ENCODE measurements at regions not wholly inside any gene's neighbourhood (a gene's known extent, or its start where the extent isn't known, plus 50 kb on each side); places are given as distances from the start of the nearest gene placed in this dataset.

DNA sequence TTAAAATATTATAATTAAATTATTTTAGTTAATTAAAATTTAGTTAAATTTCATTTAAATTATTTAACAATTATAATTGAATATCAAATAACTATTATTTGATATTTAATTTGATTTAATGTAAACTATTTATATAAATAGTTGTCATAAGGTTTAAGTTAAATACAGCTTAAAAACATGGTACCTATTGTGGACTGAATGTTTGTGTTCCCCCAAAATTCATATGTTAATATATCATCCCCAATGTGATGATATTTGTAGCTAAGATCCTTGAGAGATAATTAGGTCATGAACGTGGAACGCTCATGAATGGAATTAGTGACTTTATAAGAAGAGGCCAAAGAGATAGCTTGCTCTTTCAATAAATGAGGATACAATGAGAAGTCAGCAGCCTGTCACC is 505.7 kb upstream of the LRATD1 start:
- no peak for DNase-seq

DNA sequence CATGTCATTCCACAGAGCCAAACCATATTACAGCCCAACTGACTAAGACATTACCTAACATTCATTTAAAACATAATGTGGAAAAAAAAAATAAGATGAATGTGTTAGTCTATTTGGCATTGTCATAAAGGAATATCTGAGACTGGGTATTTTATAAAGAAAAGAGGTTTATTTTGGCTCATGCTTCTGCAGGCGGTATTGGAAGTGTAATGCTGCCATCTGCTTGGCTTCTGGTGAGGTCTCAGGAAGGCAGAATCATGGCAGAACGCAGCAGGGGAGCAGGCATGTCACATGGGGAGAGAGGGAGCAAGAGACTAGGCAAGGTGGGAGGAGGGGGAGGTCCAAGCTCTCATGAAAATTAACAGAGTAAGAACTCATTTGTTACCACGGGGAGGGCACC is 504.8 kb upstream of the LRATD1 start:
- DNase-seq, result no peak

DNA sequence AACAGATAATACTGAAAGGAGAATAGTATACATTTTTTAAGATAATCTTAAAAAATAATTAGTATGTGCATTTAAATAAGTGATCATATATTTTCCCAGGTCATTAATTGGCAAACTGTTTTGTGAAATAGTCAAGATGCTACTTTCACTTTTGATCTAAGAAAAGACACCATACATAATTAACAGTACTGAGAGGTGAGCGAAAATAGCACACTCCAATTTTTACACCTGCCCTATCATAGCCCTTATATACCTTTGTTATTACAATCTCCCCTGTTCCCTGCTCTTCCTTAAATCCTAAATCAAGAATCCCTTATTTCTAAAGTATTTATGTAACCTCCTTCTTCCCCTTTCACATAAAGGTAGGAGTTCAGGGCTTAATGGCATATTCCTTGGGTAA is 500.1 kb upstream of the LRATD1 start:
- DNase-seq, result no peak

DNA sequence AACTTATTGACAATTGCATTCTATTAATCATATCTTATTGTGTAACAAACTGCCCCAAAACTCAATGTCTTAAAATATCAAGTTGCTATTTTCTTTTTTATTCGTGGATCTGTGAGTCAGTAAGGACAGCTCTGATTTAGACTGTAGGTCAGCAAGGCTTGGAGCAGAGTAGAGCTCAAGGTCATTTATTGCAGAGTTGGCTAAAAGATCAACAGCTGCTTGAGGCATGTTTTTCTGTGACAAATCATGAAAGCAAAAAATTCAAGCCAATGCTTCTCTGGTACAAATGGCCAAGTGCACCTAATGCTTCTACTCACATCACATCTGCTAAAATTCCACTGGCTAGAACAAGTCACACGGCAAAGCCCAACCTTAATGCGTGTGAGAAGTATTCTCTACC is 497.7 kb upstream of the LRATD1 start:
- no peak for DNase-seq

DNA sequence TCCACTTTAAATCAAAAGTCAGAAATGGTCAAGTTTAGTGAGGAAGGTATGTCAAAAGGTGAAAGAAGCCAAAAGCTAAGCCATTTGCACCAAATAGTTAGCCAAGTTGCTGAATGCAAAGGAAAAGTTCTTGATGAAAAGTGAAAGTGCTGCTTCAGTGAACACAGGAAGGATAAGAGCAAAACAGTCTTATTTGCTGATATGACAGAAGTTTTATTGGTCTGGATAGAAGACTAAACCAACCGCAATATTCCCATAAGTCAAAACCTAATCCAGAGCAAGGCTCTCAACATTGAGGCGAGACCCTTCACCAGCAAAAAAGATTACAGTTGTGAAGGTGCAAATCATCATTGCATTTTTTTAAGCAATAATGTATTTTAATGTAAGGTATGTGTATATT is 496.5 kb upstream of the LRATD1 start:
- DNase-seq, result no peak

DNA sequence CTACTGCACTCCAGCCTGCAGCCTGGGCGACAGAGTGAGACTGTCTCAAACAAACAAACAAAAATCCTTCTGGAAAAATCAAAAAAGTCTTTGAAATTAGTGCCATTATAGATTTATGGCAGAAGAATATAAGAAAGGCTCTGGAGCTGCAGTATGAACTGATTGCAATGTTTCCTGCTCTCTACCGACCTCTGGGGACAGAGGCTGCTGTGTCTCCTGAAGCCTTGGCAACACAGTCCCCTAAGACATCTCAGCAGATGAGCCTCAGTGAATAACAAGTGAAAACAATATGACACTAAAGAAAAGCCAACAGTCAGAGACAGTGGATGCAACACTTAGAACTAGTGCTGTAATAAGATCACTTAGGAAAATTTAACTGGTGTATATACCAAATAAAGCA is 494.9 kb upstream of the LRATD1 start:
- DNase-seq, result no peak

DNA sequence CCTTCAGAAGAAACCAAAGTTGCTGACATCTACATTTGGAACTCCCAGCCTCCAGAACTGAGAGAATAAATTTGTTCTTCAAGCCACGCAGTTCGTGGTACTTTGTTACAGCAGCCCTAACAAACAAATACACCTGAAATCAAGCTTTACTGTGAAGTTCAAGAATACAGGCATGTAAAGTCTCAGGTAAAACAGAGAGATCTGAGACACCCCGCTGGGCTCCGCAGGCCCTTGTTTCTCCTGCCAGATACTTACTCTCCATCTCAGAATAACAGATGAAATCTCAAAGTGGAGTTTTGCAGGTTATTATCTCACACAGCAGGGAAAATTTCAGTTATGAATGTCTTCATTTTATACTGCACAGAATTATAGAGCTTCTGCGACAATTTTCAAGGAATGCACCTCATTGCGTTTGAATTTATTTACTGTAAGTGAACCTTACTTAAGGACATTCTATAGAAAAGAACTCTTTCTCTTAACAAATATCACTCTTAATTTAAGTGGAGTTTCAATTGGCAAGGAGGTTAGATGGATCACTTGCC is 492.4 kb upstream of the LRATD1 start:
- DNase-seq, result no peak

DNA sequence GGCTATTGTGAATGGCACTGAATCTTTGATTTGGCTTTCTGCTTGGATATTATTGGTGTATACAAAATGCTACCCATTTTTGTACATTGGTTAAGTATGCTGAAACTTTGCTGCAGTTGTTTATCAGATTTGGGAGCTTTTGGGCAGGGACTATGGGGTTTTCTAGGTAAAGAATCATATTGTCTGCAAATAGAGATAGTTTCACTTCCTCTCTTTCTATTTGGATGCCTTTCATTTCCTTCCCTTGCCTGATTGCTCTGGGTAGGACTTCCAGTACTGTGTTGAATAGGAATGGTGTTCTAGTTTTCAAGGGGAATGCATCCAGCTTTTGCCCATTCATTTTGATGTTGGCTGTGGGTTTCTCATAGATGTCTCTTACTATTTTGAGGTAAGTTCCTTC is 489.1 kb upstream of the LRATD1 start:
- no peak for DNase-seq

DNA sequence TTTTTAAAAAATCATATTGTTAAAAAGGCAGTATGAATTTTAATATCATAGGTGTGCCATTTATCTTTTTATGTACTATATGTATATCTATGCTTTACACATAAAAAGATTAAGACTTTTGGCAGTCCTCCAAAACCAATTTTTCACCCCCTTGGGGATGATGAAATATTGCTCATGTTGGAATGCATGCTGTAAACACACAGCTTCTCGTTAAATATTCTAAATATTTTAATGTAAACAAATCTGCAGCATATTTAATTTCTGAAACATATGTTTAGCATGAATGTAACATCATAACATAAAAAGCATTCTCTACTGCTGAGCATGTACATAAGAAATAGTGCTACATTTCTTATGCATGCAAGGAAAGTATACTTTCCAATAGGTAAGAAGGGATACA is 484.3 kb upstream of the LRATD1 start:
- no peak for DNase-seq

DNA sequence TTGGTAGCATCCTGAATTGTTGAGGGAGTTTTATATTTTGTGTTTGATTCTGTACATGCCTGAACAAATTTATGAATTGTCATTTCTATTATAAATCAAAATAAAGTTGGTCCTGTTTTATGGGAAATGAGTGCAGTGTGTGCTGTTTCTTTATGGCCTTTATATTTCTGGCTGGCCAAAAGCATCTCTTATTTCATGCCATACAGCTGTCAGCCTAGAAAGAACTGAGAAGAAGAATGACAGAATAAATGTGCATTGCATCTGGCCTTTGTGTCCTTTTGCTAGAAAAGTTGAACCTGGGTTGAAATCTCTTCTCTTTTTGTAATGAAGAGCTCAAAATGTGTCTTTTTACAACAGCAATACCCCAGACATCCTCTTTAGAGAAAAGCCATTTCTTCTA is 474.7 kb upstream of the LRATD1 start:
- DNase-seq, result no peak

DNA sequence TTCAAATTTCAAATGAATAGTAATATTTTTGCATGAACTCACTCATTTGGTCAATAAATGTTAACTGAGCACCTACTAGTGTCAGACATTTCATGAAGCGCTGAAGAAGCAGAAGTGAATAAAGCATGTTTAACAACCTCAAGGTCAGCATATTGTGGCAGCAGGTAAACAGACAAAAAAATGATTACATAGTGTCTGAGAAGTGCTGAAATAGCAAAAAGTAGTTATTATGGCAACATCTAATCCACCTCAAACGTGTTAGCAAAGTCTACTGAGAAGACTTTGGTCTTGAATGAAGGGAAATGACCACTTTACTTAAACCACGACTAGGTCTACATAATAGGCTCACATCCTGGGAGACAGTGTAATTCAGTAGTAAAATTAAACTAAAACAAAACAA is 452.2 kb upstream of the LRATD1 start:
- DNase-seq, result no peak

DNA sequence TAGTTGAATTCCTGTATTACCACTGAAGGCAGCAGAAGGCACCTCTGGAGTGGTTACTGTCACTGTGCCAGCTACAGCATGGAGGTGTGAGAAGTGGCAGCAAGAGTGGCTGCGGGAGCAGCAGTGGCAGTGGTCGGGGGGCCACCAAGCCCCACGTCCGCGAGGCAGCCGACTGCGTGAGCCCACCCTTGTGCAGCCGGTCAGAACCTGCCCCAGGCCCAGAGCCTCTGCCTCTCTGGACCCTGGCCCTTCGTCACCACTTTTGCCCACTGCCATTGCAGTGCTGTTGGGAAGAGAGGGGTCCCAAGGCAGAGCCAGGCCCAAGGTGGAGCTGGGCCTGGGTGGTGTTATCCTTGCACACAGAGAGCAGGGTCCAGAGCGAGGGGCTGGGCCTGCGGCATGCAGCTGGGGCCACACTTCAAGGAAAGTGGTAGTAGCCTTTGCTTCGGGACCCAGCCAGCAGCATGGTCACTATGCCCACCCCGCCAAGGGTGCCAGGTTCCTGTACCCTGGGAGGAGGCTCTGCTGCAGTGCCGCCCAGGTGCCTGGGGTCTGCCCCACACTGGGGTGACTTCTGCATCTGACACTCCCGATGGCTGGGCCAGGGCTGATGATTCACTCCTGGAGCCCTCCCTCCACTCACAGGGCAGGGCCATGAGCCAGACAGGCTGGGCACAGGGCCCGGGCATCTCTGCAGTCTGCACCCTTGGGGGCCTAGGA is 450.1 kb upstream of the LRATD1 start:
- DNase-seq, result no peak

DNA sequence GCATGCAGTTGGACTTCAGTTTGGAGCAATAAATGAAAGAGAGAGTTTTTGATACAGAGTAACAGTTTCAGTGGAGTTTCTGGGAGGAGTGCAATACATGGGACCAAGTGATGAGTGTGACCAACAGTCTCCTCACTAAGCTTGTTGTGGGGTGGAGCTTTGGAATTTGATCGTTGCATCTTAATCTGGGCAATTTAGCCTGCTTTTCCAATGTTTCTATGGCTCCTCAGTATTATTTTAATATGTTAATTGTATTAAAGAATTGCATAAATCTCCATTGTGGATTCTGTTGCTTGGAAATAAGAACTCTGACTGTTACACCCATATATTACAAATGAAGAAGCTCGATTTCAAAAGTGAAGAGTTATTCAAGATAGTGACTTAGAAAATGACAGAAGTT is 446.6 kb upstream of the LRATD1 start:
- no peak for DNase-seq

DNA sequence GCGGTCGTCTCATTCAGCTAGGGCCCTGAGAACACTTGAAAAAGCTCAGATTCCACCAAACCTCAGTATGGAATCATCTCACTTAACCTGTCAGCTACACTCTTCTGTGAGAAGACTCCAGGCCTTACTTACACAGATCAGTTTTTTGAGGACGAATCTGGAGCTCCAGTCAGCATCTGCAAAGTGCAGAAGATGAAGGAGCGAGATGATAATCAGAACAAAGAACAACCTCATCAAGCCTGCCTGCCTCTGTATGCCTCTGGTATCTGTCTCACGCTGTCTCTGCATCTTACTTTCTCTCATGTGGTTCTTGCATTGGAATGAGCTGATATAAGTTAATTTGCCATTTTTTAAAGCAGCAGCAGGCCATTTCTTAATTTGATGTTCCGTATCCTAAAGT is 444.1 kb upstream of the LRATD1 start:
- no peak for DNase-seq

DNA sequence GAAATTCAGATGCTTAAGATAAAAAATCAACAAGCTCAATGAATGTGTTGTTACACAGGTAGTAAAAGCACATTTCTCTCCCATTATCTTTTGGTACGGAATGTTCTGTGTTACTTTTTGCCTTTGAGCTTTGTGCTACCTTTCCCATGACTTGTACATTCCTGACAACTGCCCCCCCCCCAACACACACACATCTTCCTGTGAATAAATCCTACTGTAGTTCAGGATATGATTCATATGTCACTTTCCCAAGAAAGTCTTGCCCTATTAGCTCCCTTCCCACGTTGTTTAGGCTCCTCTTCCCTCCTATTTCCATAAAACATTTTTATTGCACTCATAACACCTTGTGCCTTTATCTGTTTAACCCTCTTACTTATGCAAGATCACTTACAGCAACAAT is 442.6 kb upstream of the LRATD1 start:
- no peak for DNase-seq

DNA sequence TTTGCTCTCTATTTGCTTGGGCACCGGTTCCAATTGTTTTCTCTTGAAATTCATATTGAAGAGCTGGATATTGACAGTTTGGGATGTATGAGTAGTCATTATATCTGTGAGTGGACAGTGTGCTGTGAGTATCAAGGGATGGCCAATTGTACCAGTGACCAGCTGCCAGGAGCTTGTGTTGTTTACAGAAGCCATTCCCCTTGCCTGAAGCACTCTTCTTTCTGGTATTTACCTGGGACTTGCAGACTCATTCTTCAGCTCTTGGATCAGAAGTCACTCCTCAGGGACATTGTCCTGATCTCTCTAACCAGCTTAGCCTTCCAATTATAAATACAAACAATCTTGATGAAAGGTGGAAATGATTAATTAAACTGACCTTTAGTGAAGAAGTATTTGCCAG is 438.3 kb upstream of the LRATD1 start:
- DNase-seq, result no peak

DNA sequence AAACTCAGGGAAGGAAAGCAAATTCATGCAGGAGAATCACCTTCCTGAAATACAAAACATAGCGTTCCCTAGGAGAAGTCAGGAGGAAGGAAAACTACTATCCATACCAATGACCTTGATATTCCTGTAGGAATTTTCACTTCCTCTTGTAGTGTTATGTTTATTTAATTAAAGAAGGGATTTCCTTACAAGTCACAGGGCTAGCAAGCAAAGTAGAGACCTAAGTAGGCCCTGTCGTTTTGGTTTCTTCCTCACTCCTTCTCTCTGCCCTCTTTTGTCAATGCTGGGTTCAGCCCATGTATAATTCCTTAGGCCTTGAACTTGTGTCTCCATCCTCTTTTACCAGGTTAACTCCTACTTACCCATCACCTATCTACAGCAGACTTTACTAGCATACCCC is 435.2 kb upstream of the LRATD1 start:
- no peak for DNase-seq

DNA sequence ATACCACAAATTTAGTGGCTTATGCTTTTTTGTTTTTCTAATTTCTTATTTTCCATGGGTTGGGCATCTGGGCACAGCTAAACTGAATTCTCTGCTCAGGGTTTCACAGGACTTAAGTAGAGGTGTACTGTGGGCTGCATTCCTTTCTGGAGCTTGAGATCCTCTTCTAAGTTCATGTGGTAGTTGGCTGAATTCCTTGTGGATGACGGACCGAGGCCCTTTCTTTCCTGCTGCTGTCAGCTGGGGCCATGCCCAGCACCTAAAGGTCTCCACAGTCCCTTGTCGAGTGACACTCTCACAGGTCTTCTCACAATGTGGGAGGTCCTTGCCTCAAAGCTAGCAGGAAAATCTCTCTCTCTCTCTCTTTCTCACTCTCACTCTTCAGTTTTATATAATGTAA is 433.5 kb upstream of the LRATD1 start:
- DNase-seq, result no peak

DNA sequence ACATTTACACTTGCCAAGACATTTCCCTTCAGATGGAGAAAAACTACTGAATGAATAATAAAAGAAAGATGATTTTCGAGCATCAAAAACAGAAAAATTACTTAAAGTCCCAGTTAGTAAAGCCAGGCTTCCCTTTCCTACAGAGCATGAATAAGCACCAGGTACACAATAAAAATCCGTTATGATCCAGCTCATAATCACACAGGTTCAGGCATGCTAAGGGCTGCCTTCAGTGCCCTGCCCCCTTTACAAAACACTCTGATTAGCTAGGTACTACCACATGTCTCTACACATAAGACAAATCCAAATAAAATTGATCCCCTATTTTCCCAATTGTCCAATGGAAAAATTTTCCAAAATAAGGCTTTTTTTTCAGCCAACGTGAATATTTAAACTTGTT is 413.2 kb upstream of the LRATD1 start:
- no peak for DNase-seq

DNA sequence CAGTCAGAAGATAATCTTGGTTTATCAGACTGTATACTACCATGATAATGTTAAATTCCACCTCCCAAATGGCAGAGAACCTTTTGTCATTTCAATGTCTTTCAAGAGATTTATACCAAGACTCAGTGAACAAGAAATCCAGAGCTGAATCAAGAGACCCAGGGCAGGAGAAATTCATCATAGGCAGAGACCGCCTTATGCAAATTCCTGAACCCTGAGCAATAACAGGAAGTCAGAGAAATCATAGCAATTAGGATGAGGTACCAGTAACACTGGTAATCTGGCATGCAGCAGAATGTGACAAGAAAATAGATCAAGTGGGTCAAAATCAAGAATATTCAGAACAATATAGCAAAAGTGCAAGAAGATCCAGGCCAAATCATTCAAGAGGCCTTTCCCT is 412.4 kb upstream of the LRATD1 start:
- DNase-seq, result no peak

DNA sequence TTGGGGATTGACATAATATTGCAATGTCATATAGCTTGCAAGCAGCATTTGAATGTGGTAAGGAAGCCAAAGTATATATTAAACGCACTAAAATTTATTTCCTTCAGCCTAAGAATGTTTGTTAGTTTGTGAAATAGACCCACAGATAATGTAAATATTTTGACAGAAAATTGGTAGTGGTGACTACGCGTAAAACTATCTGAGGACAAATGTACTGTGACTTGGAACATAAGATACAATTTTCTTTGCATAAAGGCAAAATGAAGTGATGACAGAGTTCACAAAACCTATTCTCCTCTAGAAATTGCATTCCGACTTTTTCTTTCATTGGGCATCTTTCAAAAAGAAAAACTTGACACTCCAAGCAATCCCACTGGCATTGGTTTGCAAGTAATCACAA is 411.1 kb upstream of the LRATD1 start:
- no peak for DNase-seq

DNA sequence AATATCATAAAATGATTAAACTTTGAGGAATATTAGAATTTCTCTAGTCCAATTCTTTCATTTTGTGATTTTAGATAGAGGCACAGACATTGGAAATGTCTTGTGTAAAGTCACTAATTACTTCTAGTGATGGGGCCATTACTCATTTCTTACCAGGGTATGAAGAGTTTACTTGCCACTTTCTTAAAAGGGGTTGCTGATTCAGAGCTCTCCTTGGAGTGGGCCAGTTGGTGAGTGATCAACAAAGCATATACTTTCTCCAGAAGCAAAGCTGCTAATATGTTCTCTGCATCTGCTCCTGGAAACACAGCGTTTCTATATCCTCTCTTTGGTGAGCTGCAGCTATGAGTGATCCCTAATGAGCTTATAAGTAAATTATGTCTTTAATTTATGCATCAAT is 408.9 kb upstream of the LRATD1 start:
- DNase-seq, result no peak

DNA sequence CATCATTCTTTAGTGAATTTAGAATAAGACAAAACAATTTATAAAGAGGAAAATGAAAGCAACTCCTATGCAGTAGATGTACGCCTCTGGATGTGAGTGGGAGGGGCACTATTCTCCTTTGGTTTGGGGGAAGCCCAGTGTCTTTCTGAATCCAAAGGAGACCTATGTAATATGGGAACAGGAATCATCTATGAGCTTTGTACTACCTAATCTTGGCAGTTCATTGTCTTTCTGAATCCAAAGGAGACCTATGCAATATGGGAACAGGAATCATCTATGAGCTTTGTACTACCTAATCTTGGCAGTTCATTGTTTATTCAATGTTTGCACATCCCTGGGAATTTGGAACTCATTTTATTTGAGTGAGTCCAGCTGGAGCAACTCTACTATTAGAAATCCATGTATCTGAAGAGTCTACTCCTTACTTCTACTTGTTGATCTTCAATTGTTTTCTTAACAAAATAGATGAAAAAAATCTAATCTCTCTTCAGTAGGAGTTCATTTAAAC is 401.1 kb upstream of the LRATD1 start:
- DNase-seq, result no peak

DNA sequence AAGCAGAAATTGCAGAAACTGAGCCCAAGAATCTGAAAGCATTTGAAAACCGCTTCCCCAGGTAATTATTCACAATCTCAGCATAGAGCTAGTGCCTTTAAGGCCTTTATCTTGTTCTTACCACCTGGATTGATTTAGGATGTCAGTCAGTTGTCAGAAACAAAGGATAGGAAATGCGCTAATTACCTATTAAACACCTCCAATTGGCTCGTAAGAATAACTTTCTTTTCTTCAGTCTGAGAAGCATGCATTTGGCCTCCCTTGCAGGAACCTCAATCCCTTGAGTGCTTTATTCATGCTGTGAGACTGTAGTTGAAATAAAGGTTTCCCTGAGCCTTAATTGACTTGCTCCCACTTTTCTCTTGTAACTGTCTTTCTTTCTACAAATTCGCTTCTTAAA is 400.3 kb upstream of the LRATD1 start:
- no peak for DNase-seq

DNA sequence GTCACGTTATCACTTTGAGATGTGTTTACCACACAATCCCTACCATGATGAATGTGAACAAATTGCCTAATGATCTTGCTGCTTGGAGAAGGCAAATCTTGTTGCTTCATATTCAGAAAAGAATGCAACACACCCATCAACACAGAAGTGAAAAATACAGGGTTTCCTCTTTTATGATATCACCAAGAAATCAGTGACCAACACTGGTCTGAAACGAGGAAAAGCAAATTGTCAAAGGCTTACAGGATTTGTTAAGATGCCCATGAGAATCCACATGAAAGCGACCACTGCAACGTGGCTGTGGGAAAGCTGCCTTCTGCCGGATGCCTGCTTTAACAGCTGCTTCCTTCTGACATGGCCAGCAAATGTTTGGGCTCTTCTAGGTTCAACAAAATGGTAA is 397.6 kb upstream of the LRATD1 start:
- no peak for DNase-seq
